Panc1 (cell line): ENCODE measurements at regions not wholly inside any gene's neighbourhood (a gene's known extent, or its start where the extent isn't known, plus 50 kb on each side); places are given as distances from the start of the nearest gene placed in this dataset.

Source experiments
- ATAC-seq: fragments of 200-7000 bp; cut with Tn5 transposase; 2 replicates; pipeline ENCODE4 v1.9.1; 2020; ENCODE audit warnings: mild to moderate bottlenecking, moderate library complexity
- BruUV-seq: library from RNA; stranded (reverse); fragments of 400-500 nt; replicated peaks from 2 replicates; lab custom pipeline; 2021; lab: Mats Ljungman, UMichigan
- CTCF ChIA-PET: fragments of 300-600 bp; sonication (Branson Sonifier 250); formaldehyde crosslinking; loops from one replicate; lab custom pipeline; 2022; ENCODE audit warnings: antibody characterized with exemption; lab: Charles Lee
- POLR2A ChIA-PET: fragments of 300-600 bp; sonication (Branson Sonifier 250); formaldehyde crosslinking; loops from one replicate; lab custom pipeline; 2022; ENCODE audit warnings: antibody characterized with exemption; lab: Charles Lee
- DNase-seq: peaks from one replicate; pipeline ENCODE4 v3.0.0-alpha.2; 2010; ENCODE audit warnings: low read depth, low spot score
- H3K27ac ChIP-seq: 2 replicates; pipeline ENCODE4 v1.5.1; 2011; ENCODE audit warnings: mild to moderate bottlenecking, low read length, inconsistent platforms
- H3K27me3 ChIP-seq: fragments of 200-500 bp; sonication (Bioruptor generic); 2 replicates; pipeline ENCODE4 v1.6.0; 2014; ENCODE audit warnings: low read length, inconsistent platforms; ENCODE audit not compliant: control insufficient read depth, insufficient read depth
- H3K36me3 ChIP-seq: fragments of 200-500 bp; sonication (Bioruptor generic); 2 replicates; pipeline ENCODE4 v1.5.1; 2014; ENCODE audit warnings: inconsistent platforms, mild to moderate bottlenecking, low read length, moderate library complexity; ENCODE audit not compliant: control insufficient read depth, insufficient read depth
- H3K4me1 ChIP-seq: 2 replicates; pipeline ENCODE4 v1.5.1; 2011; ENCODE audit warnings: inconsistent platforms, mild to moderate bottlenecking, low read length, moderate library complexity; ENCODE audit not compliant: control insufficient read depth, insufficient read depth
- H3K4me3 ChIP-seq, 2 experiments: 2 replicates each; pipeline ENCODE4 v1.5.1; 2011 to 2012; ENCODE audit warnings: low read depth in 2 of 2, low read length in 2 of 2, mild to moderate bottlenecking in 2 of 2, inconsistent platforms in 1 of 2, moderate library complexity in 1 of 2
- H3K9me3 ChIP-seq: fragments of 200-500 bp; sonication (Bioruptor generic); 2 replicates; pipeline ENCODE4 v1.5.1; 2014; ENCODE audit warnings: low read depth, mild to moderate bottlenecking, inconsistent platforms, low read length, moderate library complexity; ENCODE audit not compliant: control insufficient read depth, insufficient read depth
- CTCF ChIP-seq: fragments of 450-650 bp; IDR thresholded peaks from 2 replicates; pipeline ENCODE4 v1.5.1; 2017; ENCODE audit warnings: mild to moderate bottlenecking
- POLR2AphosphoS5 ChIP-seq: IDR thresholded peaks from 2 replicates; pipeline ENCODE4 v1.6.1; 2012; ENCODE audit warnings: mild to moderate bottlenecking, low read depth, low read length, moderate library complexity
- REST ChIP-seq, 2 experiments: IDR thresholded peaks; 2 replicates each; pipeline ENCODE4 v1.6.1; 2011 to 2012; ENCODE audit warnings: low read depth in 2 of 2, control low read depth in 1 of 2, low read length in 1 of 2, mild to moderate bottlenecking in 1 of 2, moderate library complexity in 1 of 2; ENCODE audit not compliant: insufficient read depth in 1 of 2
- SIN3A ChIP-seq: IDR thresholded peaks from 2 replicates; pipeline ENCODE4 v1.6.1; 2012; ENCODE audit warnings: low read depth, mild to moderate bottlenecking, low read length, moderate library complexity, borderline replicate concordance; ENCODE audit not compliant: insufficient read depth
- TCF7L2 ChIP-seq: IDR thresholded peaks from 2 replicates; pipeline ENCODE4 v1.6.1; 2011; ENCODE audit warnings: mild to moderate bottlenecking, low read depth, low read length, inconsistent platforms
- in situ Hi-C: cut with HindIII; loops from 2 replicates; pipeline ENCODE4 v1.10.0; 2016; ENCODE audit warnings: low sequenced_read_pairs, low pct_unique_long_range_greater_than_20kb
- intact Hi-C: fragments of 100-400 bp; cut with micrococcal nuclease; formaldehyde crosslinking; loops from one replicate; pipeline ENCODE4 v1.10.0; 2022; ENCODE audit not compliant: unreplicated experiment

GRCh38 chr13:105084931-105085330 lies 1450.5 kb downstream of the EFNB2 start:
- Histone ChIP-seq H3K27me3 (no peaks in the 10 kb centered on the region), H3K4me1 (no peaks in the 10 kb centered on the region), H3K9me3 (no peaks in the 10 kb centered on the region), H3K36me3 (no peaks in the 10 kb centered on the region), H3K27ac (no peak overlapping the region), H3K4me3 (no peak overlapping the region)
- CTCF ChIA-PET, result no interaction called here
- no TSS peak for BruUV-seq
- in situ Hi-C loops, result no loop called here
- POLR2A ChIA-PET, result no interaction called here
- DNase-seq (no peak), ATAC-seq (no peak)
- TF ChIP-seq REST (IDR thresholded peaks at IDR 0.05; ENCODE audit: insufficient read depth in 1 of 2, low read depth in 2 of 2, low read length in 1 of 2) (no peak), CTCF (no peak), TCF7L2 (no peak), SIN3A (no peak), POLR2AphosphoS5 (no peak)
- intact Hi-C loops, result no loop called here

- intact Hi-C loops, result no loop called here
- TF ChIP-seq SIN3A (no peak), TCF7L2 (no peak), CTCF (no peak), REST (IDR thresholded peaks at IDR 0.05; ENCODE audit: insufficient read depth in 1 of 2, low read depth in 2 of 2, low read length in 1 of 2) (no peak), POLR2AphosphoS5 (no peak)
- CTCF ChIA-PET, result no interaction called here
- H3K4me3 ChIP-seq, result no peak overlapping the region
- no peak for DNase-seq
- H3K27ac ChIP-seq, result no peak overlapping the region
- POLR2A ChIA-PET, result no interaction called here
- no peaks in the 10 kb centered on the region for H3K36me3 ChIP-seq
- no peaks in the 10 kb centered on the region for H3K27me3 ChIP-seq
- no peak for ATAC-seq
- H3K9me3 ChIP-seq, result no peaks in the 10 kb centered on the region
- in situ Hi-C loops, result no loop called here
- no TSS peak for BruUV-seq
- H3K4me1 ChIP-seq, result no peaks in the 10 kb centered on the region
These were observed 1451.5 kb downstream of the EFNB2 start for GRCh38 chr13:105083992-105084391.
